BE2C (cell line): ENCODE measurements at regions not wholly inside any gene's neighbourhood (a gene's known extent, or its start where the extent isn't known, plus 50 kb on each side); places are given as distances from the start of the nearest gene placed in this dataset.
"Not testable (repeated sequence)": the region's sequence is repeated elsewhere in the genome, so short reads cannot be mapped to it uniquely, and the experiment has no call there.

ENCODE experiments used
- DNase-seq: peaks from one replicate; pipeline ENCODE4 v3.0.0-alpha.2; 2020
- H3K27me3 ChIP-seq: fragments of 250-450 bp; sonication (Bioruptor Pico); 2 replicates; pipeline ENCODE4 v1.5.1; 2020; ENCODE audit warnings: mild to moderate bottlenecking
- H3K36me3 ChIP-seq: fragments of 250-450 bp; sonication (Bioruptor Pico); 2 replicates; pipeline ENCODE4 v1.5.1; 2020; ENCODE audit warnings: mild to moderate bottlenecking
- H3K4me1 ChIP-seq: fragments of 250-450 bp; sonication (Bioruptor Pico); 2 replicates; pipeline ENCODE4 v1.5.1; 2020
- H3K4me3 ChIP-seq: 2 replicates; pipeline ENCODE4 v1.5.1; 2011; ENCODE audit warnings: low read depth, low read length
- H3K9me3 ChIP-seq: fragments of 250-450 bp; sonication (Bioruptor Pico); 2 replicates; pipeline ENCODE4 v1.5.1; 2020
- TF ChIP-seq, protein P1 (sequence below): IDR thresholded peaks from 2 replicates; pipeline ENCODE4 v1.5.1; 2012; ENCODE audit warnings: mild to moderate bottlenecking, low read depth, low read length

DNA sequence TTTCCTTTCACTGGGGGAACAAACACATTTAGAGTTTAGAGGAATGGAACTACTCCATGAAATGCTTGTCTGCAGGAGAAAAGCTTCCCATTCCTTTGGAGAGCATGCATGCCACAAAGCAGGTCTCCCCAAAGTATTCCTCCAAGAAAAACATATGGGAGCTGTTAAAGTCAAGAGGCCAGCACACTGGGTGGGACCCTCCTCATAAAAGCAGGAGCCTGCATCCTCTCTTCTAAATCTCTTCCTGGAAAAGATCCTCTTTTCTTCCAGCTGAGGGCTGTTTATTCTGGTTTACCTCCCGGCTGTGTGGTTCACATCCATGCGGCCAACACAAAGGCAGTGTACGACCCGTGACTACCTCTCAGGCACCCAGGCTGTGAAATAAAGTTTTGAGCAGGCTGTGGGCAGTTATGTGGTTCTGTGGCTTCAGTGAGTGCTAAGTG, 103.4 kb downstream of the TENT5C start:
- Histone ChIP-seq H3K27me3 (no peaks in the 10 kb centered on the region; the same call in 1 of the 2 replicates), H3K4me1 (no peaks in the 10 kb centered on the region), H3K9me3 (no peaks in the 10 kb centered on the region), H3K4me3 (no peak overlapping the region), H3K36me3 (no peaks in the 10 kb centered on the region)
- TF ChIP-seq, protein P1, sequence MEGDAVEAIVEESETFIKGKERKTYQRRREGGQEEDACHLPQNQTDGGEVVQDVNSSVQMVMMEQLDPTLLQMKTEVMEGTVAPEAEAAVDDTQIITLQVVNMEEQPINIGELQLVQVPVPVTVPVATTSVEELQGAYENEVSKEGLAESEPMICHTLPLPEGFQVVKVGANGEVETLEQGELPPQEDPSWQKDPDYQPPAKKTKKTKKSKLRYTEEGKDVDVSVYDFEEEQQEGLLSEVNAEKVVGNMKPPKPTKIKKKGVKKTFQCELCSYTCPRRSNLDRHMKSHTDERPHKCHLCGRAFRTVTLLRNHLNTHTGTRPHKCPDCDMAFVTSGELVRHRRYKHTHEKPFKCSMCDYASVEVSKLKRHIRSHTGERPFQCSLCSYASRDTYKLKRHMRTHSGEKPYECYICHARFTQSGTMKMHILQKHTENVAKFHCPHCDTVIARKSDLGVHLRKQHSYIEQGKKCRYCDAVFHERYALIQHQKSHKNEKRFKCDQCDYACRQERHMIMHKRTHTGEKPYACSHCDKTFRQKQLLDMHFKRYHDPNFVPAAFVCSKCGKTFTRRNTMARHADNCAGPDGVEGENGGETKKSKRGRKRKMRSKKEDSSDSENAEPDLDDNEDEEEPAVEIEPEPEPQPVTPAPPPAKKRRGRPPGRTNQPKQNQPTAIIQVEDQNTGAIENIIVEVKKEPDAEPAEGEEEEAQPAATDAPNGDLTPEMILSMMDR, result no peak
- DNase-seq, result no peak

DNA sequence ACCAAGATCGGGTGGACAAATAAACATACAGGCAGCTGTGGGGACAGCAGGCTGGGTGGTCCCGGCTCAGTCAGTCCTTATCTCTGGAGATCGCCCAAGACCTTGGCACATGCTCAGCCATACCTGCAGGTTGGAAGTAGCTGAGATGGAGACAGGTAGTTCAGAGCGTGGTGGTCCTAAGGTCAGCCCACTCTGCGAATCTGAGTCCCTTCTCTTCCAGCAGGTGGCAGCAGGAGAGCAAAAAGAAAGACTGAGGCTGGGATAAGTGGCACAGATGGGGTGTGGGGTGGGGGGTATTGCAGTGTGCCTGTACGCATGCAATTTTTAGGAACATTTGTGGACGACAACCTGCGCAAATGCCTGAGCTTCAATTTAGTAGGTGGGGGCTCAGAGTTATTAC, 104.9 kb downstream of the TENT5C start:
- Histone ChIP-seq H3K36me3 (no peaks in the 10 kb centered on the region), H3K9me3 (no peaks in the 10 kb centered on the region)

GRCh38 chr1:117712621-117713020, 106.8 kb downstream of the TENT5C start:
- no peaks in the 10 kb centered on the region; the same call in 1 of the 2 replicates for H3K27me3 ChIP-seq
- TF ChIP-seq, protein P1, result no peak
- no peaks in the 10 kb centered on the region for H3K36me3 ChIP-seq
- no peaks in the 10 kb centered on the region for H3K4me1 ChIP-seq
- no peak for DNase-seq
- no peak overlapping the region for H3K4me3 ChIP-seq
- no peaks in the 10 kb centered on the region; the same call in 1 of the 2 replicates for H3K9me3 ChIP-seq

More for the DNA sequence above, 104.9 kb downstream of the TENT5C start:
- Histone ChIP-seq H3K4me1 (no peaks in the 10 kb centered on the region), H3K27me3 (no peaks in the 10 kb centered on the region; the same call in 1 of the 2 replicates), H3K4me3 (no peak overlapping the region)
- TF ChIP-seq, protein P1, result peak; percentile 52
- DNase-seq, result peak; percentile 24

DNA sequence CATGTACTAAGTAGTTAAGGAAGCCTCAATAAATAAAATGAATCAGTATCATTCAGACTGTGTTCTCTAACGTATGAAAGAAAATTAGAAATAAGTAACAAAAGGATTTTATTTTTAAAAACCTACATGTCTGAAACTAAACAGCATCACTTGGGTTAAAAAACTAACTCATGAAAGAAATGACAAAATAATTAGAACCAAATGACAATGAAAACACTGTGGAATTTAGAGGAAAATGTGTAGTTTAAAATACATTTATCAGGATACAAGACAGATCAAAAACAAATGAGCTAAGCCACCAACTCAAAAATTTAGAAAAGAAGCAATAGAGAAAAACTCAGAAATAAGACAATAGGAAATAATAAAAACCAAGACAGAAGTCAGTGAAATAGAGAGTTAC, 108.7 kb downstream of the TENT5C start:
- Histone ChIP-seq H3K9me3 (no peaks in the 10 kb centered on the region; the same call in 1 of the 2 replicates), H3K4me3 (no peak overlapping the region), H3K4me1 (no peaks in the 10 kb centered on the region), H3K36me3 (no peaks in the 10 kb centered on the region), H3K27me3 (no peaks in the 10 kb centered on the region; the same call in 1 of the 2 replicates)
- no peak for DNase-seq
- TF ChIP-seq, protein P1, result no peak

DNA sequence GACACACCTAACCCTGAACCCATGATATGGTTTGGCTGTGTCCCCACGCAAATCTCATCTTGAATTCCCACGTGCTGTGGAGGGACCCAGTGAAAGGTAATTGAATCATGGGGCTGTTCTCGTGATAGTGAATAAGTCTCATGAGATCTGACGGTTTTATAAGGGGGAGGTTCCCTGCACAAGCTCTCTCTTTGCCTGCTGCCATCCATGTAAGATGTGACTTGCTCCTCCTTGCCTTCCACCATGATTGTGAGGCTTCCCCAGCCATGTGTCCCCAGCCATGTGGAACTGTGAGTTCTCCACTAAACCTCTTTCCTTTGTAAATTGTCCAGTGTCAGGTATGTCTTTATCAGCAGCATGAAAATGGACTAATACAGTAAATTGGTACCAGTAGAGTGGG, 110.2 kb downstream of the TENT5C start:
- DNase-seq, H3K4me3 ChIP-seq, H3K9me3 ChIP-seq, H3K36me3 ChIP-seq, H3K4me1 ChIP-seq, H3K27me3 ChIP-seq: not testable (repeated sequence)

- not testable (repeated sequence) for H3K4me1 ChIP-seq, H3K27me3 ChIP-seq, DNase-seq, H3K9me3 ChIP-seq, H3K36me3 ChIP-seq, H3K4me3 ChIP-seq
These were observed 112.1 kb downstream of the TENT5C start for GRCh38 chr1:117717980-117718379.

GRCh38 chr1:117718596-117718995, 112.7 kb downstream of the TENT5C start:
- H3K36me3 ChIP-seq, H3K4me1 ChIP-seq, H3K27me3 ChIP-seq, DNase-seq, H3K4me3 ChIP-seq, H3K9me3 ChIP-seq: not testable (repeated sequence)

GRCh38 chr1:117719004-117719403, 113.2 kb downstream of the TENT5C start:
- no peak for DNase-seq
- Histone ChIP-seq H3K27me3 (no peaks in the 10 kb centered on the region), H3K4me3 (no peak overlapping the region), H3K36me3 (no peaks in the 10 kb centered on the region), H3K9me3 (no peaks in the 10 kb centered on the region; the same call in 1 of the 2 replicates), H3K4me1 (no peaks in the 10 kb centered on the region)
- TF ChIP-seq, protein P1, result no peak
